AG09319 (cell line): ENCODE measurements at regions not wholly inside any gene's neighbourhood (a gene's known extent, or its start where the extent isn't known, plus 50 kb on each side); places are given as distances from the start of the nearest gene placed in this dataset.

ENCODE experiments used
- DNase-seq: peaks from one replicate; pipeline ENCODE4 v3.0.0-alpha.2; 2010; ENCODE audit warnings: low read depth; ENCODE audit errors: extremely low read depth
- CTCF ChIP-seq: IDR thresholded peaks from 2 replicates; pipeline ENCODE4 v1.5.1; 2011; ENCODE audit warnings: low read depth, mild to moderate bottlenecking, inconsistent platforms, low read length, moderate library complexity

GRCh38 chr1:221317537-221317936 lies 424.4 kb downstream of the DUSP10 start:
- no peak for DNase-seq
- no peak for TF ChIP-seq CTCF

- no peak for DNase-seq
- no peak for TF ChIP-seq CTCF
These were observed 413.9 kb downstream of the DUSP10 start for GRCh38 chr1:221327954-221328353.

GRCh38 chr1:221328371-221328770 lies 413.5 kb downstream of the DUSP10 start:
- DNase-seq: no peak
- no peak for TF ChIP-seq CTCF

GRCh38 chr1:221331273-221332183 lies 410.4 kb downstream of the DUSP10 start:
- TF ChIP-seq CTCF: no peak
- DNase-seq: no peak

- no peak for DNase-seq
- no peak for TF ChIP-seq CTCF
These were observed 407.8 kb downstream of the DUSP10 start for GRCh38 chr1:221334062-221334461.

- peak; percentile 42 for DNase-seq
- TF ChIP-seq CTCF: no peak
These were observed 406.5 kb downstream of the DUSP10 start for GRCh38 chr1:221335161-221336101.

GRCh38 chr1:221336126-221336525 lies 405.8 kb downstream of the DUSP10 start:
- no peak for DNase-seq
- no peak for TF ChIP-seq CTCF
